ENCODE measurements at regions not wholly inside any gene's neighbourhood (a gene's known extent, or its start where the extent isn't known, plus 50 kb on each side); places are given as distances from the start of the nearest gene placed in this dataset.

GRCh38 chr10:58885146-58885545 lies 291.3 kb upstream of the PHYHIPL start:
- DNase-seq (ENCODE audit: low spot score) = no peak

- no peak for DNase-seq (ENCODE audit: low spot score)
Observed at GRCh38 chr10:58885686-58886345, 290.6 kb upstream of the PHYHIPL start.

GRCh38 chr10:58886406-58886805 lies 290.0 kb upstream of the PHYHIPL start:
- no peak for DNase-seq (ENCODE audit: low spot score)

GRCh38 chr10:58887474-58887873 lies 289.0 kb upstream of the PHYHIPL start:
- no peak for DNase-seq (ENCODE audit: low spot score)

- DNase-seq (ENCODE audit: low spot score) = no peak
Observed at GRCh38 chr10:58888957-58889356, 287.5 kb upstream of the PHYHIPL start.

- no peak for DNase-seq (ENCODE audit: low spot score)
Observed at GRCh38 chr10:58892031-58892531, 284.4 kb upstream of the PHYHIPL start.

GRCh38 chr10:58894929-58895328 lies 281.5 kb upstream of the PHYHIPL start:
- no peak for DNase-seq (ENCODE audit: low spot score)

GRCh38 chr10:58896229-58896628 lies 280.2 kb upstream of the PHYHIPL start:
- no peak for DNase-seq (ENCODE audit: low spot score)

GRCh38 chr10:58897236-58897635 lies 279.2 kb upstream of the PHYHIPL start:
- DNase-seq (ENCODE audit: low spot score) = no peak

GRCh38 chr10:58897708-58898107 lies 278.7 kb upstream of the PHYHIPL start:
- no peak for DNase-seq (ENCODE audit: low spot score)

GRCh38 chr10:58898854-58899573 lies 277.4 kb upstream of the PHYHIPL start:
- DNase-seq (ENCODE audit: low spot score) = no peak

GRCh38 chr10:58901092-58901646 lies 275.3 kb upstream of the PHYHIPL start:
- no peak for DNase-seq (ENCODE audit: low spot score)

GRCh38 chr10:58903071-58903470 lies 273.4 kb upstream of the PHYHIPL start:
- DNase-seq (ENCODE audit: low spot score) = no peak

GRCh38 chr10:58909881-58910280 lies 266.6 kb upstream of the PHYHIPL start:
- DNase-seq (ENCODE audit: low spot score) = no peak

GRCh38 chr10:58913717-58914116 lies 262.7 kb upstream of the PHYHIPL start:
- DNase-seq (ENCODE audit: low spot score) = no peak

GRCh38 chr10:58918887-58919286 lies 257.6 kb upstream of the PHYHIPL start:
- DNase-seq (ENCODE audit: low spot score) = no peak

- no peak for DNase-seq (ENCODE audit: low spot score)
Observed at GRCh38 chr10:58919927-58920654, 256.4 kb upstream of the PHYHIPL start.

- no peak for DNase-seq (ENCODE audit: low spot score)
Observed at GRCh38 chr10:58920655-58921003, 255.8 kb upstream of the PHYHIPL start.

- DNase-seq (ENCODE audit: low spot score) = no peak
Observed at GRCh38 chr10:58921421-58921855, 255.0 kb upstream of the PHYHIPL start.

GRCh38 chr10:58925381-58925780 lies 251.1 kb upstream of the PHYHIPL start:
- DNase-seq (ENCODE audit: low spot score) = no peak

GRCh38 chr10:58930500-58930899 lies 245.9 kb upstream of the PHYHIPL start:
- DNase-seq (ENCODE audit: low spot score) = no peak

GRCh38 chr10:58932126-58932525 lies 244.3 kb upstream of the PHYHIPL start:
- no peak for DNase-seq (ENCODE audit: low spot score)

Measured in left forelimb (tissue), 1 donor.